ENCODE measurements at regions not wholly inside any gene's neighbourhood (a gene's known extent, or its start where the extent isn't known, plus 50 kb on each side); places are given as distances from the start of the nearest gene placed in this dataset.

DNA sequence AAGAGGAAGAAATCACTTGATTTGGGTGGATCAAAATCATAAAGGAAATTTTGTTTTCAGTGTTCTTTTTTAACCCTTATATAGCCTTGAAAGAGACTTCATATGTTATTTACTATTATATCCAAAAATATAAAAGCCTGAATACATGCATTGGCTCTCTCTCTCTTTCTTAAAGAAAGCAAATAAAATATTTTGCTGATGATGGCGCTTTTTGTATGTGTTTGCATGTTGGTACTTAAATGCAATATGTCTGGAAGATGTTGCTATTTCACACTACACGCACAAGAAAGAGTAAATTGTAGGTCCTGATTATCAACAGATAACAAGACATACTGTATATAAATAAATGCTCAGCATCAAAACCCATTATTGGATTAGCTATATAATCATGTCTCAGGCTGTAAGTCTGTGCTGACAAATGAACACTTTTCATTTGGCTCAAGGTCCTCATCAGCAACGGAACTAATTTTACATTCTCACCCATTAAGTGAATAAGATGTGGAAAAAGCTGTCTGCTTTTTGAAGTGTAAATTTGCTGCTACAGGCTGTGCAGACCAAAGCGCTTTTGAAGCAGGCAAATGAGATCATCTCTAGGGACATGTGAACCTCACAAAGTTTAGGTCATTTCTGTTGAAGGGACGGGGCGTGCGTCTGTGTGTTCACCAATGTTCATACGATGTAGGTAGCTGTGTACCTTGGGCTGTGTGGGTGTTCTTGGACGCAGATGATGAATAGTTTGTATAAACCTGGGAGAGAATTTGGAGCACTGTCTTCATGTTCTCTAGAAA is 122.4 kb upstream of the LMO4 start:
- no peak for TF ChIP-seq POLR2A (IDR thresholded peaks at IDR 0.05)
- TF ChIP-seq, protein P1, sequence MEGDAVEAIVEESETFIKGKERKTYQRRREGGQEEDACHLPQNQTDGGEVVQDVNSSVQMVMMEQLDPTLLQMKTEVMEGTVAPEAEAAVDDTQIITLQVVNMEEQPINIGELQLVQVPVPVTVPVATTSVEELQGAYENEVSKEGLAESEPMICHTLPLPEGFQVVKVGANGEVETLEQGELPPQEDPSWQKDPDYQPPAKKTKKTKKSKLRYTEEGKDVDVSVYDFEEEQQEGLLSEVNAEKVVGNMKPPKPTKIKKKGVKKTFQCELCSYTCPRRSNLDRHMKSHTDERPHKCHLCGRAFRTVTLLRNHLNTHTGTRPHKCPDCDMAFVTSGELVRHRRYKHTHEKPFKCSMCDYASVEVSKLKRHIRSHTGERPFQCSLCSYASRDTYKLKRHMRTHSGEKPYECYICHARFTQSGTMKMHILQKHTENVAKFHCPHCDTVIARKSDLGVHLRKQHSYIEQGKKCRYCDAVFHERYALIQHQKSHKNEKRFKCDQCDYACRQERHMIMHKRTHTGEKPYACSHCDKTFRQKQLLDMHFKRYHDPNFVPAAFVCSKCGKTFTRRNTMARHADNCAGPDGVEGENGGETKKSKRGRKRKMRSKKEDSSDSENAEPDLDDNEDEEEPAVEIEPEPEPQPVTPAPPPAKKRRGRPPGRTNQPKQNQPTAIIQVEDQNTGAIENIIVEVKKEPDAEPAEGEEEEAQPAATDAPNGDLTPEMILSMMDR (IDR thresholded peaks at IDR 0.05), result no peak

Data from breast epithelium (tissue), 3 donors.